RWPE1 (cell line): ENCODE measurements at regions not wholly inside any gene's neighbourhood (a gene's known extent, or its start where the extent isn't known, plus 50 kb on each side); places are given as distances from the start of the nearest gene placed in this dataset.

Experiments
- CTCF ChIA-PET: fragments of 350-600 bp; sonication (Branson Sonifier 250); formaldehyde crosslinking; extraction: SDS; loops from one replicate; lab custom pipeline; 2021; lab: Yijun Ruan, JAX
- POLR2A ChIA-PET: fragments of 400-600 bp; formaldehyde crosslinking; extraction: SDS; loops from one replicate; lab custom pipeline; 2020; ENCODE audit warnings: antibody characterized with exemption; ENCODE audit not compliant: low non-redundant PET; lab: Yijun Ruan, JAX
- DNase-seq: peaks from one replicate; pipeline ENCODE4 v3.0.0; 2012; ENCODE audit warnings: low spot score
- H3K27ac ChIP-seq: fragments of 450-650 bp; 2 replicates; pipeline ENCODE4 v1.5.1; 2017
- CTCF ChIP-seq: fragments of 450-650 bp; conservative IDR thresholded peaks from 2 replicates; pipeline ENCODE4 v1.5.1; 2017; ENCODE audit warnings: low read depth, mild to moderate bottlenecking

GRCh38 chr7:152565731-152566130 is 110.2 kb downstream of the XRCC2 start:
- H3K27ac ChIP-seq, result no peak overlapping the region
- ChIA-PET CTCF (interaction anchor here (0.6 kb wide), 1 partner anchor 149 kb away, joined by 3 read pairs; no protein-coding TSS in a partner anchor), POLR2A (no interaction called here)
- no peak for DNase-seq
- TF ChIP-seq CTCF, result no peak

GRCh38 chr7:152564656-152565250 is 111.2 kb downstream of the XRCC2 start:
- no peak overlapping the region for H3K27ac ChIP-seq
- no peak for DNase-seq
- TF ChIP-seq CTCF, result no peak
- CTCF ChIA-PET, result no interaction called here
- POLR2A ChIA-PET, result no interaction called here

- TF ChIP-seq CTCF, result no peak
- ChIA-PET CTCF (interaction anchor here (0.6 kb wide), 1 partner anchor 82 kb away, joined by 3 read pairs; no protein-coding TSS in a partner anchor), POLR2A (no interaction called here)
- no peak for DNase-seq
- no peak overlapping the region for H3K27ac ChIP-seq
These were observed 119.8 kb downstream of the XRCC2 start for GRCh38 chr7:152556013-152556755.

GRCh38 chr7:152553671-152554317 is 118.0 kb upstream of the KMT2C start:
- H3K27ac ChIP-seq, result no peak overlapping the region
- CTCF ChIA-PET, result no interaction called here
- DNase-seq, result no peak
- TF ChIP-seq CTCF, result no peak
- POLR2A ChIA-PET, result no interaction called here

- ChIA-PET CTCF (interaction anchor here (0.6 kb wide), 2 partner anchors 15 to 734 kb away, joined by 3 to 6 read pairs; no protein-coding TSS in a partner anchor), POLR2A (no interaction called here)
- H3K27ac ChIP-seq, result no peak overlapping the region
- DNase-seq, result no peak
- no peak for TF ChIP-seq CTCF
These were observed 115.7 kb upstream of the KMT2C start for GRCh38 chr7:152551304-152552036.
